Fibroblast of villous mesenchyme (primary cell): ENCODE measurements at regions not wholly inside any gene's neighbourhood (a gene's known extent, or its start where the extent isn't known, plus 50 kb on each side); places are given as distances from the start of the nearest gene placed in this dataset.
A peak's percentile ranks its signal among the peaks of the same experiment; 100 is the strongest.

Experiments
- DNase-seq: peaks from one replicate; pipeline ENCODE4 v3.0.0-alpha.2; 2010; ENCODE audit warnings: low read depth
- H3K4me3 ChIP-seq: 2 replicates; pipeline ENCODE4 v1.5.1; 2011; ENCODE audit warnings: low read depth, mild to moderate bottlenecking, low read length
- TF ChIP-seq, protein P1 (sequence below): IDR thresholded peaks from 2 replicates; pipeline ENCODE4 v1.5.1; 2012; ENCODE audit warnings: low read depth, mild to moderate bottlenecking, low read length; ENCODE audit not compliant: insufficient read depth

DNA sequence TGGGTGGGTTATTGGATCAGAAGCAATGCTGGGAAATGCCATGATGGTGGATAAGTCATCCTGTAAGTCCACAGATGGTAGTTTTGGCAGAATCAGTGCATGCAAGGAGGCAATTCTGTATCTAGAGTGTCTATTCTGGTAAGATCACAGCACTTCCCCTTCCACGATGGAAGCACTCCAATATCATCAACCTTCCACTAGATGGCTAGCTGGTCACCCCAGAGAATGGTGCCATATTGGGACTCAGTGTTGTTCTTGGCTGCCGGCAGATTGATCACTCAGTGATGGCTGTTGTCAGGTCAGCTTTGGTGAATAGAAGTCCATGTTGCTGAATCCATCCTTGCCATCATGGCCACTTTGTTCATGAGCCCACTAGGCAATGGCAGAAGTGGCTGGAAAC is 553.5 kb downstream of the CSNK1G3 start:
- no peak for DNase-seq
- H3K4me3 ChIP-seq = no peak overlapping the region
- TF ChIP-seq, protein P1, sequence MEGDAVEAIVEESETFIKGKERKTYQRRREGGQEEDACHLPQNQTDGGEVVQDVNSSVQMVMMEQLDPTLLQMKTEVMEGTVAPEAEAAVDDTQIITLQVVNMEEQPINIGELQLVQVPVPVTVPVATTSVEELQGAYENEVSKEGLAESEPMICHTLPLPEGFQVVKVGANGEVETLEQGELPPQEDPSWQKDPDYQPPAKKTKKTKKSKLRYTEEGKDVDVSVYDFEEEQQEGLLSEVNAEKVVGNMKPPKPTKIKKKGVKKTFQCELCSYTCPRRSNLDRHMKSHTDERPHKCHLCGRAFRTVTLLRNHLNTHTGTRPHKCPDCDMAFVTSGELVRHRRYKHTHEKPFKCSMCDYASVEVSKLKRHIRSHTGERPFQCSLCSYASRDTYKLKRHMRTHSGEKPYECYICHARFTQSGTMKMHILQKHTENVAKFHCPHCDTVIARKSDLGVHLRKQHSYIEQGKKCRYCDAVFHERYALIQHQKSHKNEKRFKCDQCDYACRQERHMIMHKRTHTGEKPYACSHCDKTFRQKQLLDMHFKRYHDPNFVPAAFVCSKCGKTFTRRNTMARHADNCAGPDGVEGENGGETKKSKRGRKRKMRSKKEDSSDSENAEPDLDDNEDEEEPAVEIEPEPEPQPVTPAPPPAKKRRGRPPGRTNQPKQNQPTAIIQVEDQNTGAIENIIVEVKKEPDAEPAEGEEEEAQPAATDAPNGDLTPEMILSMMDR = peak; percentile 10

DNA sequence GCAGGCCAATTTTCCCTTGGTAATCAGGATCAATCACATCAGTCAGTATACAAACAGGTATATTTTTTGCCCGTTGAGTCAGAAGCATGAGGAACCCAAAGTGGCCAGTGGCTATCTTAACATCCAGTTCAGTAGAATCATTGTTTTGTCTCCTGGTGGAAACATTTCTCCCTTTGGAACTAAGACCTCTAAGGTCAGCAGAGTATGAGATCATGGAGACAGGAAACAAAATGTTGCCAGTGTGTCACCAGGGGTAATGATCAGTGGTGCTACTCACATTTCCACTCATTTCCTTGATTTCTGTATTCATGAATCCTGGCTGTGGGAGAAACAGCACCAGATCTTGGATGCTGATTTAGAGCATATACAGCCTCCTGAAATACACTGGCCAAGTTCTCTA is 553.0 kb downstream of the CSNK1G3 start:
- DNase-seq = no peak
- TF ChIP-seq, protein P1 = no peak
- no peak overlapping the region for H3K4me3 ChIP-seq

DNA sequence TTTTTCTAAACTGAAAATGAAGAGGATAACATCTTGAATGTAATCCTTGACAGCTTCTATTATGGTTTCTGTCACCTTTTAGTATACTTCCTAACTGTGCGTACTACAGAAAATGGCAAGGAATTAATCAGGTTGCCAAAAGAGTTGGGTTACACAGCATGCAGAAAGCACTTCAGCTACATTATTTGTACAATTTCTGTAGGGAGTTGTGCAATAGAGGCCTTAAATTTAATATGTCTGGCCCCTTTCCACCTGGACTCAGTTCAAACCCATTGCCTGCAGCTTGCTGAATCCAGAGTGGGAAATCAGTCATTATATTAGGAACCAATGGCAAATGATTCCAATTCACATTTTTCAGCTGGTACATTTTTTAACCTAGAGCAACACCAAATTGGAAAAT is 549.7 kb downstream of the CSNK1G3 start:
- TF ChIP-seq, protein P1 = no peak
- DNase-seq = peak; percentile 77
- H3K4me3 ChIP-seq = no peak overlapping the region

DNA sequence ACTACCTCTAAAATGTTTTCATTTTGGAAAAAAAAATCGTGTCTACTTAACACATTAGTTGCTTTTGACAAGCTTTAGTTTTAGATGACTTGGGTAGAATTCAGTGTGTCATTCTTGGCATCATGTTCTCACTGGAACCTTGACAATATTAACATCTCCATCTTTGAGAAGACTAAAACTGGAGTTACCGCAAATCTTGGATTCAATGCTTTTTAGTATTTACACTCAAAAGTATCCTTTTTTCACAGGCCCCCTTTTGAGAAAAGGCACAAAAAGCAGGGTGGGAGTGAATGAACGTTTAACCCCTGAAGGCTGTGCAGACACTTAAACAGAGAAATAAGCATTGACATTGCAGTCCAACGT is 549.1 kb downstream of the CSNK1G3 start:
- DNase-seq = no peak
- no peak overlapping the region for H3K4me3 ChIP-seq
- TF ChIP-seq, protein P1 = no peak

DNA sequence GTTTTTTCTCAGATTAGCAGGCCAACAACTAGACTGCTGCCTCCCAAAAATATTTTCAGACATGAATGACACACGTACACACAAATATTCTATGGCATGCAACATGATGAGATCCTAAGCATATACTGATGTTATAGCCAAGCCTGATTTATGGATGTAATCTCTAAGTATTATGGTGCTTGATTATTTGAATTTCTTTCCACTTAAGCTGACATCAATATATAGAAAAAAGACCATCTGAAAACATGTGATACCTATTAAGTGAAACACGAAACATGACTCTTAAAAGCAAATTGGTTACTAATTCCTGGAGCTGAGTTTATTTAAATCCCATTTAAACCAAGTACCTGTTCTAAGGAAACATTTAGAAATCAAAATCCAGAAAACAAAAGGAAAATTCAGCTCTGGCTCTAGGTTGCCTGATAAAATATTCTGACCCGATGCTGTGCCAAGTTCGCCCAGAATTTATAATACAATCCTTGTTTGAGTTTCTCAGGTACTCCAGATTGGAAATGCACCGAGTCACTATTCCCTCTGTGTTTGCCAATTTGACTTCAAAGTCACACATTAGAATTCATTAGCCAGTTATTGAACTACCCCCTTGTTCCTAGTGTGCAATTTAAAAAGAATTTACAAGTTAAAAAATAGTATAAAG is 548.6 kb downstream of the CSNK1G3 start:
- TF ChIP-seq, protein P1 = no peak
- no peak overlapping the region for H3K4me3 ChIP-seq
- DNase-seq = no peak

DNA sequence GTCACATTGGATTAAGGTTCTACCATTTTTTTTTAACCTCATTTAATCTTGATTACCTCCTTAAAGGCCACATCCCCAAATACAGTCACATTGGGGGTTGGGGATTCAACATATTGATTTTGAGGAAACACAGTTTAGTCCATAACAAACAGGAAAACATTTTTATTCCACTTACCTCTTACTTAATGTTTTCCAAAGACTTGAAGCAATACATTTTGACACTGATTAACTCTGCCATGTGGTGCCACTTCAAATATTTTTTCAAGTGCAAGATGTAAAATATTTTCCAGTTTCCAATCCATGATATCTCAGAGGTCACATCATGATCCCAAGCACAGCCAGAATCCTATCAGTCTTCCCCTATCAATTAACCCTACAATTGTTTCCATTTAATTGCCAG is 548.0 kb downstream of the CSNK1G3 start:
- DNase-seq = no peak
- no peak overlapping the region for H3K4me3 ChIP-seq
- TF ChIP-seq, protein P1 = no peak

DNA sequence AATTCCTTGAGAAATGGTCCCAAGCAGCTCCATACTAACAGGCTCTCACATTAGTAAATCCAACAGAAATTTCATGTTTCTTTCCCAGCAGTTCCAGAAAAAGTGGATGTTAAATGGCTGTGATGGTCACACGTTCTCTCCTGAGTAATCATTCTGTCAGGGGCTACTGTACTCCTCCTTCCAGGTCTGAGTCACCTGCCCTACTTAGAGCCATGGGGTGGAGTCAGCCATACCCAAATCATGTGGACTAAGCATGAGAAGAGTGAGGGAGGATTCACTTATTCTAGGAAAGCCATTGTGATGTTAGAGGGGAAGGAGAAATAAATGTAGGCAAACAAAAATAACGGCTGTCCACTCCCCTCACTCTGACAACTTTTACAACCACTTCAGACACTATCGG is 547.2 kb downstream of the CSNK1G3 start:
- no peak overlapping the region for H3K4me3 ChIP-seq
- TF ChIP-seq, protein P1 = no peak
- no peak for DNase-seq
